Prostate gland (tissue), 2 donors: ENCODE measurements at regions not wholly inside any gene's neighbourhood (a gene's known extent, or its start where the extent isn't known, plus 50 kb on each side); places are given as distances from the start of the nearest gene placed in this dataset.

Source experiments
- CTCF ChIP-seq, 4 experiments: fragments of 200-600 bp in 2 of 4; fragments of 450-650 bp in 2 of 4; sonication (generic) in 2 of 4; IDR thresholded peaks; 1 replicate in 3 of 4; 2 replicates in 1 of 4; pipeline ENCODE4 v1.5.1; 2016 to 2019; ENCODE audit warnings: antibody characterized with exemption in 4 of 4, mild to moderate bottlenecking in 2 of 4, moderate library complexity in 2 of 4
- POLR2A ChIP-seq: fragments of 450-650 bp; IDR thresholded peaks from one replicate; pipeline ENCODE4 v1.6.1; 2016; ENCODE audit warnings: antibody characterized with exemption, mild to moderate bottlenecking
- POLR2AphosphoS5 ChIP-seq: sonication (generic); formaldehyde crosslinking; IDR thresholded peaks from one replicate; pipeline ENCODE4 v1.6.1; 2017; ENCODE audit warnings: antibody characterized with exemption

- TF ChIP-seq CTCF (IDR thresholded peaks at IDR 0.05) = no peak
- no peak for TF ChIP-seq POLR2A
- no peak for TF ChIP-seq POLR2AphosphoS5
Measured at GRCh38 chr11:70727021-70727420, 328.7 kb downstream of the CTTN start.
